ENCODE measurements at regions not wholly inside any gene's neighbourhood (a gene's known extent, or its start where the extent isn't known, plus 50 kb on each side); places are given as distances from the start of the nearest gene placed in this dataset.

- Mint-ChIP-seq H3K9me3 (no peaks in the 10 kb centered on the region), H3K36me3 (no peaks in the 10 kb centered on the region), H3K4me1 (ENCODE audit: unreplicated experiment) (peaks cover 39% of the 10 kb centered on the region), H3K27me3 (peaks cover 27% of the 10 kb centered on the region), H3K27ac (no peak overlapping the region), H3K4me3 (no peak overlapping the region)
- DNase-seq (ENCODE audit: extremely low spot score, unreplicated experiment), result no peak
- no peak for TF ChIP-seq CTCF (conservative IDR thresholded peaks at IDR 0.05)
Measured at GRCh38 chr10:69751214-69751613, 50.5 kb upstream of the COL13A1 start.

All from type B pancreatic cell (in vitro differentiated cells).